ENCODE measurements at regions not wholly inside any gene's neighbourhood (a gene's known extent, or its start where the extent isn't known, plus 50 kb on each side); places are given as distances from the start of the nearest gene placed in this dataset.

GRCh38 chr5:152016421-152016820 is 91.8 kb upstream of the GLRA1 start:
- no peak for DNase-seq

GRCh38 chr5:152007653-152008335 is 83.1 kb upstream of the GLRA1 start:
- no peak for DNase-seq

GRCh38 chr5:152004095-152004494 is 79.4 kb upstream of the GLRA1 start:
- DNase-seq: no peak
